Stimulated activated effector memory CD8-positive, alpha-beta T cell treated with anti-CD3 and anti-CD28 coated beads, Interleukin-12 subunit alpha, Interleukin-12 subunit beta, amount 100 ng/mL, for 72 hours (primary cell): ENCODE measurements at regions not wholly inside any gene's neighbourhood (a gene's known extent, or its start where the extent isn't known, plus 50 kb on each side); places are given as distances from the start of the nearest gene placed in this dataset.
"Not testable (repeated sequence)": the region's sequence is repeated elsewhere in the genome, so short reads cannot be mapped to it uniquely, and the experiment has no call there.

Experiments used
- ATAC-seq: fragments of 150-1000 bp; cut with Tn5 transposase; 2 replicates; pipeline ENCODE4 v1.10.0; 2021
- DNase-seq, 2 donors: peaks; one replicate each; pipeline ENCODE4 v3.0.0; 2021 to 2022; ENCODE audit warnings: low spot score in 2 of 2
- H3K27ac Mint-ChIP-seq: one replicate; pipeline ENCODE4 v1.8.0; 2022; ENCODE audit warnings: mild to moderate bottlenecking, mixed read lengths
- H3K36me3 Mint-ChIP-seq: one replicate; pipeline ENCODE4 v1.8.0; 2022; ENCODE audit warnings: mild to moderate bottlenecking, mixed read lengths
- H3K4me1 Mint-ChIP-seq: one replicate; pipeline ENCODE4 v1.8.0; 2022; ENCODE audit warnings: mixed read lengths
- H3K4me3 Mint-ChIP-seq: one replicate; pipeline ENCODE4 v1.8.0; 2022; ENCODE audit warnings: mild to moderate bottlenecking, mixed read lengths
- H3K9me3 Mint-ChIP-seq: one replicate; pipeline ENCODE4 v1.8.0; 2022; ENCODE audit warnings: mixed read lengths

DNA sequence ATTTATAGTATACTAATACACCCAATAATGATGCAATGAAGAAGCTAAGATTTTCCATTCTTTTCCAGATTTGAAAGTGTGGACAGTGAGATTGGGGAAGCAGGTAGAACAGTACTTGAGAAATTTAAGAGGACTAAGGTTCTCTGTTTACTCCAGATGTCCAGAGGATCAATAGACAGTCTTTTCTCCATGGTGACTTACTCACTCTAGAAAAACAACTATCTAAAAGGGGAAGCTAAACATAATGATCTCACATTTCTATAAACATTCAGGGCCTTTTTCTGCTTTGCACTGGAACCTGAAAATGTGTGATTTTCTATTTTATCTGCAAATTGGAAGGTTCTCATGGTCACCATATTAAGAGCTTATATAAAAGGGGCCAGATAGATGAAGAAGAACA is 93.9 kb upstream of the ZBTB18 start:
- ATAC-seq = no peak

DNA sequence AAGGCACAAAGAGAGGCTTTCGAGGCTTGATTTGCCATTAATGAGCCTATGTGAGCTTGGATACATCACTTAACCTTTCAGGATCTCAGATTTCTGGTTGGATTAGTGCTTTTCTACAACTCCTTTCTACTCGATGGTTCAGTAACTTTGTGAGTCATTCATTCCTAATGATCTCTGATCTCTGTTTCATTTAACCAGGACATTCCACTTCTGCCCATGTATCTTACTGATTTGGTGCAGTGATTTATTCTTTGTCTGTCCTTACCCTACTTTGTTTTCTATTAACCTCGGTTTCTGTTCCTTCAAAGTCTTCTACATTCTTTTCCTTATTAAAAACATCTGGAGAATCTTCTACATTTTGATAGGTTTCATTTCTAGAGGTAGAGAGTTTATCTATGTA is 94.6 kb upstream of the ZBTB18 start:
- no peak for DNase-seq
- no peak for ATAC-seq
- Mint-ChIP-seq H3K9me3 (no peaks in the 10 kb centered on the region), H3K36me3 (no peaks in the 10 kb centered on the region), H3K4me3 (no peak overlapping the region), H3K4me1 (no peaks in the 10 kb centered on the region), H3K27ac (no peak overlapping the region)

More for the DNA sequence above, 93.9 kb upstream of the ZBTB18 start:
- no peak overlapping the region for H3K4me3 Mint-ChIP-seq
- DNase-seq = no peak
- H3K27ac Mint-ChIP-seq = no peak overlapping the region
- no peaks in the 10 kb centered on the region for H3K36me3 Mint-ChIP-seq
- no peaks in the 10 kb centered on the region for H3K4me1 Mint-ChIP-seq
- H3K9me3 Mint-ChIP-seq = no peaks in the 10 kb centered on the region

DNA sequence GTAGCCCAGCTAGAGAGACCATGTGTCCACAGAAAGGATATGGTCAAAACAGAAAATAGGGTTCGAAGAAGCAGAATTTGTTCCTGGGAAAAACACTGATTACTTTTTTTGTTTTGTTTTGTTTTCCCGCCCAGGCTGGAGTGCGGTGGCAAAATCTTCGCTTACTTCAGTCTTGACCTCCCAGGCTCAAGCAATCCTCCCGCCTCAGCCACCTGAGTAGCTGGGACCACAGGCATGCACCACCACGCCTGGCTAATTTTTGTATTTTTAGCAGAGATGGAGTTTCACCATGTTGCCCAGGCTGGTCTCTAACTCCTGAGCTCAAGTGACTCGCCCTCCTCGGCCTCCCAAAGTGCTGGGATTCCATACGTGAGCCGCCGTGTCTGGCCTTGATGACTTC is 99.9 kb upstream of the ZBTB18 start:
- not testable (repeated sequence) for H3K9me3 Mint-ChIP-seq, ATAC-seq, H3K36me3 Mint-ChIP-seq, H3K4me1 Mint-ChIP-seq, H3K27ac Mint-ChIP-seq, H3K4me3 Mint-ChIP-seq
- DNase-seq = peak in 1 of 2 donors; percentile 28

DNA sequence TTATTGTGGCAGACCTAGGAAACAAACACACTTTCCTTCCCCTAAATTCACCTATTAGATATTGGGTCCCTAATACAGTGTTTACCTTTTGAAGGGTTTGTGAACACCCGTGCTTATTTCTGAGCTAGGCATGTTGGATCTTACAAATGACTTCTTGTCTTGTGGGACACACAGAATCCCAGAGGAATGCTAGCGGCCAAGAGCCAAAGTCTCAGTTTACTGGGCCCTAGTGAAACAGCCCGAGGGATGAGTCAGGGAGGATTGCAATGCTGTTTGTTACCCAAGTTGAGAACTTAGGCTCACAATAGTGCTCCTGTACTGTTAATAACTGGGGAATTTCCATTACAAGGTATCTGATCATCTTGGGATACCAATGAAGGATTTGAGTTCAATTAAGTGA is 100.1 kb upstream of the AKT3 start:
- no peak for DNase-seq

DNA sequence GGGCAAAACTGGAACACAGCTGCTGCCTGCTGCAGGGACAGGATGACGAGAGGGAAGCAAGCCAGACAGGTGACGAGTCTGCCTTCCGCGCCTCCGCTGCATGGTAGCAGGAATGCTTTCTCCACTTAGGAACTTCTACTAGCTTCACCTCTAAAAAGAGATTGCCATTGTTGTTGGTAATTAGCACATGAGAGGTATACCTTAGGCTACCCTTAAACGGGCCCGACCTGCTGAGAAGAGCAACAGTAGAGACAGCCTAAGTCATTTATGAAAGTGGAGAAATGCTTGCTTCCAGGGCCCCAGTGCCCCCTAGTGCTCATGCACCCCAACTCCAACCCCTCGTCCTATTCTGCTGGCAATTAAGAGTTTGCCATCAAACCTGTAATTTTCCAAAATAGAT is 96.9 kb upstream of the AKT3 start:
- Mint-ChIP-seq H3K9me3 (no peaks in the 10 kb centered on the region), H3K27ac (no peak overlapping the region), H3K36me3 (no peaks in the 10 kb centered on the region), H3K4me3 (no peak overlapping the region), H3K4me1 (peaks cover 3% of the 10 kb centered on the region)
- DNase-seq (no peak), ATAC-seq (peak; percentile 68)

More for the DNA sequence above, 100.1 kb upstream of the AKT3 start:
- Mint-ChIP-seq H3K4me1 (no peaks in the 10 kb centered on the region), H3K9me3 (no peaks in the 10 kb centered on the region), H3K4me3 (no peak overlapping the region), H3K27ac (no peak overlapping the region), H3K36me3 (no peaks in the 10 kb centered on the region)
- no peak for ATAC-seq

DNA sequence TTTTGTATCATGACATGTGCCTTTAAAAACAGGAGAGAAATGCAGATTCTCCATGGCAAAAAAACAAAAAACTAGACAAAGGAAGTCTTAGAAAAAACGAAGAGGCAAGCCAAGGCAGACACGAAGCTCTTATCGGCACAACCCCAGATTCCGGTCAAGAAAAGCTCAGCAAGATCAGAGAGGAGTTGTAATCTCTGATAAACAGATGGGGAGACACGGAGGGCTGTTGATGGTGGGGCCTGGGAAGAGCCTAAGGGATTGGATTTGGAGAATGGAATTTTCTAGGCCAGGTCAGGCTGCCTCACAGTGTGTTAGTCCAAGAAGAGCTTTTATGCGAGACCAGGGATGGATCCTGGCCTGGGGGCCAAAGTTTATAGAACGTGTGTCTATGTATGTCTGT is 96.2 kb upstream of the AKT3 start:
- ATAC-seq = no peak
- Mint-ChIP-seq H3K27ac (no peak overlapping the region), H3K9me3 (no peaks in the 10 kb centered on the region), H3K4me3 (no peak overlapping the region), H3K36me3 (no peaks in the 10 kb centered on the region), H3K4me1 (peaks cover 6% of the 10 kb centered on the region)
- DNase-seq = no peak

DNA sequence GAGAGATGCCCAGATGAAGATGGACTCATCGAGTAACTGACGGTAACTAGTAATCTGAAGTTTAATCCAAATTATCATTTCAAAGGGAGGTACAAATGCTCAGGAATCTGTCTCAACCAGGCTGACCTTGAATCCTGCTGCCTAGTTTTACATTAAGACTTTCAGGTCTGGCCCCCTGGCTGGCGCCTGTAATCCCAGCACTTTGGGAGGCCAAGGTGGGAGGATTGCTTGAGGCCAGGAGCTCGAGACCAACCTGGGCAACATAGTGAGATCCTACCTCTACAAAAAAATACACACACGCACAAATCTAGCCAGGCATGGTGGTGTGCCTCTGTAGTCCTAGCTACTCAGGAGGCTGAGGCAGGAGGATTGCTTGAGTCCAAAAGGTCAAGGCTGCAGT is 95.7 kb upstream of the AKT3 start:
- ATAC-seq = no peak
- Mint-ChIP-seq H3K36me3 (no peaks in the 10 kb centered on the region), H3K27ac (no peak overlapping the region)

DNA sequence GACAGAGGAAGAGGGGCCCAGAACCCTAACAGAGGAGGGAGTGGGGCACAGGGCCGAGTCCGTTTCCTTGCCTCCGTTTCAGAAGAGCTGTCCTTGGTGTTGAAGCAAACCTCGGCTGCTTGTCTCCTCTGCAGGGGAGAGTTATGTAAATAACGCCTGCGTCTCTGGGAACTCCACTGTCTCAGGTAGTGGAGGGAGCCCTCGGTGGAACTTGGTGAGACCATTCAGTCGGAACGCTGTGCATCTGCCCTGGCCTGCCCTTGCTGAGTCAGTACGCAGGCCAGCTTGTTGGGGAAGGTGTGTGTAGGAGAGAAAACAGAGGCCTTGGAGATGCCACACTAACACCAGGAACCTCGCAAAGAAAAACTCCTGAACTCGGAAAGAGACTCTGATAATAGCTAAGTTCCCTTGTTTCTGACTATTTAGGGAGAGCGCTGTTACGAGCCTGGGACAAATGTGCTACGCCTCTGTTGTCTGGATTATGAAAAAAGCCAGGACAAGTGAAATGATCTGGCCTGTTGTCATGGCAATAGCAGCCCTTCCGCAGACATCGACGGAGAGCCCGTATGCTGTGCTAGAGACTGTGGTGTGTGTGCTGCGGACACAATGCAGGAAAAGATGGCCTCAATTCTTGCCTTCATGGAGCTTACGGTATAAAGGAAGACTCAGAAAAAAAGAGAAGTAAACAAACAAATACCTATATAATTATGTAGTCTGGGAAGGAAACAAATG is 94.6 kb upstream of the AKT3 start:
- Mint-ChIP-seq H3K27ac (no peak overlapping the region), H3K9me3 (no peaks in the 10 kb centered on the region), H3K36me3 (no peaks in the 10 kb centered on the region), H3K4me3 (no peak overlapping the region), H3K4me1 (peaks cover 6% of the 10 kb centered on the region)
- ATAC-seq = no peak
- DNase-seq = no peak

More for the DNA sequence above, 95.7 kb upstream of the AKT3 start:
- H3K4me1 Mint-ChIP-seq = peaks cover 6% of the 10 kb centered on the region
- no peaks in the 10 kb centered on the region for H3K9me3 Mint-ChIP-seq
- H3K4me3 Mint-ChIP-seq = no peak overlapping the region
- no peak for DNase-seq

DNA sequence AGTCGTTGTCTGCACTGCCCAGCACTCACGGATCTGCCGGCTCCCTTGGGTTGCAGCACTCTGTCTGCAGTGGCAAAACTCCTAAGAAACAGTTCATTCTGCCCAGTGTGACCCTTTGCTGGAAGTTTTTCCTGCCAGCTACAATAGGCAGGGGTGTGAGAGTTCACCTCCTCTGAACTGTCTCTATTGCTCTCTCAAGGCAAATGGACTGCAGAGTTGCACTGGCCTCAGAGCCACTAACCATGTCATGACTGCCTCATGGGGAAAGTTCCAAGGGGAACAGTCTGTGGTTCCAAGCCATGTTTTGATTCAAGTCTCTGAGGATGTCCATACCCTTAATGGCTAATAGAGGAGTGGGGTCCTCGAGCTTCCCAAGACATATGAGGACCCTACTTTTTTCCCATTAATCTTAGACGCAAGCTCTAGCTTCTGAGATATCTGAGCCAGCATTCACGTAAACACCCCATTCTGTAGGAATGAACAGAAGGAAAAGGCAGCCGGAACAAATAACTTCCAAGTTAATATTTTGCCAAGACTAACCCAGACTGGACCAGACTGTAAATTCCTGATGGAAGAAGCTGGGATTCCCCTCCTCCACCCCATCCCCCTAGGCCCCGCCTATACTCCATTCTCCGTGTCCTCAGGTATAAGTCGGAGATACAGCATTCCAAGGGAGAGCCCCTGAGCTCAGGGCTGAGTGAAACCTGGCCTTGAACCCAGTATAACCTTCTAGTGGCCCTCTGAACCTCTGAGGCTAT is 93.8 kb upstream of the AKT3 start:
- Mint-ChIP-seq H3K4me1 (peaks cover 13% of the 10 kb centered on the region), H3K36me3 (no peaks in the 10 kb centered on the region), H3K4me3 (no peak overlapping the region), H3K9me3 (no peaks in the 10 kb centered on the region), H3K27ac (no peak overlapping the region)
- no peak for DNase-seq
- ATAC-seq = no peak

DNA sequence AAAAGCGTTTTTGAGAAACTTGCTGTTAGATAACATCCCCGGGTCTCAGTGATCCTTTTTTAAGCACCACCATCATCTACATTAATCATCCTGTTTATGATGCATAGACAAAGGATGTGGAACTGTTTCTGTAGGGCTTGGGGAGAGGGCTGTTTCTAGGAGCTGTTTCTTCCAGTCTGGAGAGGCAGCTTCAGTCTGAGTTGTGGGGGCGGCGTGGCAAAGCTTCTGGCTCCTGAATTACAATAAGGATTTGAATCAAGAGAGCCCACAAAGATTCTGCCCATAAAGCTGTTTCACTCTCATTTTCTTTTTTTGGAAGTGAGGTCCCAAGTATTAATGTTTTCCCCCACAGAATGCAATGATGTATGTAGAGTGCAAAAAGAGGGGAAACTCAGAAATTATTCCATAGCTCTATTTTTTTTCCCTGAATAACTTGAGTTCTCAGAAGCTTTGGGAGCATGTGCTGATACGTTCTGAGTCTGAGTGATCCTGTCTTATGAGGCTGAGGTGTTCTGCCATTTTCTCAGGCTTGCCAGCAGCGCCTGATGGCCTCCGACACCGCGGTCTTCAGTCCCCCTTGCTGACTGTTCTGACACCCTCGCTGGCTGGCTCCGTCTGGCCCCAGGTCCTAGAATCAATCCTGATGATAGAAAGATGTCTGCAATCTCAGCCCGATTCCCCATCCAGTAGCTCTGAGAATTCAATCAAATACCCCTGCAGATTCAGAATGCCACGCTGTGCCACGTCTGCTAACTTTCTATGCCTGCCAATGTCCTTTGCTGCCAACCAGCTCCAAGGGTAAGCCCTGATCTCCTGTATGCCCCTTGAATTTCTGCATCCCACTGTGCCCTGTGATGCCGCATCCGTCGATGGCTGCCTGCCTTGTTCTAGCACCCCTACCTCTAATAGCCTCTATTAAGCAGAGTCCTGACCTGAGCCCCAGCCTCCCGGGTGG is 92.4 kb upstream of the AKT3 start:
- ATAC-seq (no peak), DNase-seq (no peak)
- Mint-ChIP-seq H3K27ac (no peak overlapping the region), H3K36me3 (peaks cover 5% of the 10 kb centered on the region), H3K4me1 (peaks cover 21% of the 10 kb centered on the region), H3K9me3 (no peaks in the 10 kb centered on the region), H3K4me3 (no peak overlapping the region)

DNA sequence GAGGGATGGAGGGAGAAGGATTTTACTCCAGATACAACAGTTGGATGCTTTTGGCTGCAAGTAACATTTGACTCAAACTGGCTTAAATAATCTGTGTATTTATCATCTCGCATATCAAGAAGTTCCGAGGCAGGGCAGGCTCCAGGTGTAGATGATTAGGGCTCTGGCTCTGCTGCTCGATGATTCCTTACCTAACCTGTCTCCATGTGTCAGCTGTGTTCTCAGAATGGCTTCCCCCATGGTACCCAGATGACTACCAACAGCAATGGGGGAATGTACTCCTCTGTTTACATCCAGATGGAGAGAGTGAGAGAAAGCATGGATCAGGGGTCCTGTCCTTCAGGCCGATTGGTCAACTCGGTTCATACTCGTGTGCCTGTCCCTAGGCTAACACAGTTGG is 90.4 kb upstream of the AKT3 start:
- no peak for DNase-seq
- Mint-ChIP-seq H3K27ac (peak overlapping the region; percentile 50), H3K9me3 (no peaks in the 10 kb centered on the region), H3K4me1 (peaks cover 21% of the 10 kb centered on the region), H3K4me3 (no peak overlapping the region), H3K36me3 (peaks cover 5% of the 10 kb centered on the region)
- ATAC-seq = no peak

DNA sequence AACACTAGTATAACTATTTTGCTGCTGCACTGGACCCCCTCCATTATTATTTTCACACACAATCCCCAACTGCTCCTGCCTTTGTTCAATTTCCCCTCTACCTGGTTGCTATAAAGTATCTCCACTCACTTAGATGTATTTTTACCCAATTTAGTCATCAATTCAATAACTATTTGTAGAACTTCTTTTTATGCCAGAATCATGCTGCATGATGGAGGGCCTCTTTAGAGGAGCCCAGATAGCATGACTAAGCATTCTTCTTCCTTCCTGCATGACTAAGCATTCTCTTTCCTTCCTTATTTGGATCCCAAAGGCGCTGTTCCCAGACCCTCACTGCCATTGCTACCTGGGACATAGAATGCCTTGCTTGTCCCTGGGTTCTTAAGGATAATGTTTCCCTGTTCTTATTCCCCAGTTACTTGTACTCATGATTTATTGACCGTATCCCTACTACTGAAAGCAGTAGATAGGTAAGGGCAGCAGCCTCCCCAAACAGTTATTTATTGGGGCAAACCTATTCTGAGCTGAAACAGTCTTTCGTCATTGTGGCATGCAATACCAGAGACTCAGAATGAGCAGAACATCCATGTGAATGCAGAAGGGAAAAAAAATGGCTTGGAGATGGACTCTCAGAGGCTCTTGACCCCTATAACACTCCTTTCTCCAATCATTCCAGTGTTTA is 89.3 kb upstream of the AKT3 start:
- peaks cover 21% of the 10 kb centered on the region for H3K4me1 Mint-ChIP-seq
- peaks cover 5% of the 10 kb centered on the region for H3K36me3 Mint-ChIP-seq
- no peak for DNase-seq
- no peak overlapping the region for H3K4me3 Mint-ChIP-seq
- no peak for ATAC-seq
- H3K27ac Mint-ChIP-seq = no peak overlapping the region
- no peaks in the 10 kb centered on the region for H3K9me3 Mint-ChIP-seq

DNA sequence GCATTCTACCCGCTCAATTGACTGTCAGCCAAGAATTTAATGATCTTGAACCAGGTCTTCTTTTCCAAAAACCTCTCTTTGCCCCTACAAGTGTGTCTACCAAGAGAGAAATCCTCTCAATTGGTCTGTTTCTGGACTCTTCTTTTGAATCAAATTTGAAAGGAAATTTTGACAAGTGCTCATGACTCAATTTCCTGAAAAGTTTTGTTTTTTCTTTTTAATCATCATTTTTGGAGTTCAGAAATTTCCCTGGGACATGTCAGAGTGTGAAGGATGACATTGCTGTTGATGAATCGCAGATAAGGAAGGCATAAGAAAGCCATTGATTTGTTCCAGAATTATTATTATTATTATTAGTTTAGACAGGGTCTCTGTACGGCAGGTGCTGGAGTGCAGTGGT is 88.2 kb upstream of the AKT3 start:
- H3K4me1 Mint-ChIP-seq = peaks cover 21% of the 10 kb centered on the region
- no peak overlapping the region for H3K4me3 Mint-ChIP-seq
- H3K9me3 Mint-ChIP-seq = no peaks in the 10 kb centered on the region
- H3K27ac Mint-ChIP-seq = peak overlapping the region; percentile 64
- H3K36me3 Mint-ChIP-seq = peaks cover 5% of the 10 kb centered on the region
- ATAC-seq (peak; percentile 48), DNase-seq (no peak)

DNA sequence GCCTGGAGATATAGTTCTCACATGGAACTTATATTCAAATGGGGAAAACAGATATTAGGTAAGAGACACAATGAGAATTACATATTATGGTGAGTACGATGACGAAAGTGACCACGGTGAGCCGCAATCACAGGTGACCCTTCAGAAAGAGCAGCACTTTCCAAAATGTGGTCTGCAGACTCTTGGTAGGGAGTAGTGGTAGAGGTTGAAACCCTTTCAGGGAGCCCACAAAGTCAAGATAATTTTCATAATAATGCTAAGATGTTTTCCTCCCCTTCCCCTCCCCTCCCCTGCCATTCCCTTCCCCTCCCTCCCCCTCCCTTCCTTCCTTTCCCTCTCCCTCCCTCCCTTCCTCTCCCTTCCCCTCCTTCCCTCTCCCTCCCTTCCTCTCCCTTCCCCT is 83.5 kb upstream of the AKT3 start:
- no peak overlapping the region for H3K27ac Mint-ChIP-seq
- H3K4me3 Mint-ChIP-seq = no peak overlapping the region
- ATAC-seq (no peak), DNase-seq (no peak)
- peaks cover 5% of the 10 kb centered on the region for H3K36me3 Mint-ChIP-seq
- no peaks in the 10 kb centered on the region for H3K9me3 Mint-ChIP-seq
- H3K4me1 Mint-ChIP-seq = peaks cover 8% of the 10 kb centered on the region

DNA sequence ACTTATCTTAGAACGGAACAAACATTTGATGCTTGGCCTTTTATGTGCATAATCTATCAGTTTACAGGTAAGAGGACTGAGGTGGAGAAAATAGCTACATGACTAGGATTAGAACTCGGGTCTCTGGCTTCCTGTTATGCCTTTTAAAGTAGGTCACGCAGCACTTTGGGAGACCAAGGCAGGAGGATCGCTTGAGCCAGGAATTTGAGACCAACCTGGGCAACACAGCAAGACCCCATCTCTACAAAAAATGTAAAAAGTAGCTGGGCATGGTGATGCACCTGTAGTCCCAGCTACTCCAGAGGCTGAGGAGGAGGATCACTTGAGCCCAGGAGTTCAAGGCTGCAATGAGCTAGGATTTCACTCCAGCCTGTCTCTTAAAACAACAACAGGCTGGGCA is 81.9 kb upstream of the AKT3 start:
- ATAC-seq = no peak
- Mint-ChIP-seq H3K36me3 (no peaks in the 10 kb centered on the region), H3K27ac (no peak overlapping the region), H3K4me1 (no peaks in the 10 kb centered on the region), H3K4me3 (no peak overlapping the region), H3K9me3 (no peaks in the 10 kb centered on the region)
- DNase-seq = no peak
